Body of pancreas (tissue), 4 donors: ENCODE measurements at regions not wholly inside any gene's neighbourhood (a gene's known extent, or its start where the extent isn't known, plus 50 kb on each side); places are given as distances from the start of the nearest gene placed in this dataset.

Experiments used
- ATAC-seq: fragments of 150-250 bp; one replicate; pipeline ENCODE4 v1.9.1; 2016
- DNase-seq, 4 donors: peaks; one replicate each; pipeline ENCODE4 v3.0.0-alpha.2; 2019
- H3K27ac ChIP-seq, 4 donors: fragments of 200-600 bp; sonication (generic); 1 replicate in 3 of 4; 2 replicates in 1 of 4; pipeline versions ENCODE4 v1.5.1 to v1.6.1; 2016 to 2019; ENCODE audit warnings: mild to moderate bottlenecking in 1 of 4, mixed read lengths in 1 of 4, moderate library complexity in 1 of 4
- H3K27me3 ChIP-seq, 2 donors: fragments of 200-600 bp; sonication (generic); one replicate each; pipeline ENCODE4 v1.6.0; 2016; ENCODE audit warnings: mild to moderate bottlenecking in 1 of 2
- H3K36me3 ChIP-seq, 2 donors: fragments of 200-600 bp; sonication (generic); replicated peaks in 1 of 2; 2 replicates each; pipeline ENCODE4 v1.5.1; 2016; ENCODE audit warnings: low read depth in 2 of 2; ENCODE audit not compliant: insufficient read depth in 1 of 2
- H3K4me1 ChIP-seq: fragments of 200-600 bp; sonication (generic); one replicate; pipeline ENCODE4 v1.6.0; 2016
- H3K4me3 ChIP-seq, 2 donors: fragments of 200-600 bp; sonication (generic); 1 replicate in 1 of 2; 2 replicates in 1 of 2; pipeline ENCODE4 v1.5.1; 2016 to 2019
- H3K9me3 ChIP-seq, 3 donors: fragments of 200-600 bp; sonication (generic); 1 replicate in 2 of 3; 2 replicates in 1 of 3; pipeline ENCODE4 v1.5.1; 2016
- POLR2A ChIP-seq, 3 donors: fragments of 450-650 bp; IDR thresholded peaks; one replicate each; pipeline ENCODE4 v1.6.1; 2016; ENCODE audit warnings: antibody characterized with exemption in 3 of 3, mild to moderate bottlenecking in 2 of 3
- WGBS, 2 donors: methylation state at CpG; one replicate each; pipeline ENCODE4 v1.1.5; 2017; 5-methylcytosine and 5-hydroxymethylcytosine counted together
- intact Hi-C: fragments of 100-400 bp; cut with DNase I; formaldehyde crosslinking; loops from one replicate; pipeline ENCODE4 v1.15.1; 2023
- TF ChIP-seq, protein P1 (sequence below), 7 experiments: fragments of 450-650 bp in 4 of 7; fragments of 200-600 bp in 3 of 7; sonication (generic) in 3 of 7; IDR thresholded peaks; one replicate each; pipeline ENCODE4 v1.5.1; 2016 to 2019; ENCODE audit warnings: antibody characterized with exemption in 7 of 7

DNA sequence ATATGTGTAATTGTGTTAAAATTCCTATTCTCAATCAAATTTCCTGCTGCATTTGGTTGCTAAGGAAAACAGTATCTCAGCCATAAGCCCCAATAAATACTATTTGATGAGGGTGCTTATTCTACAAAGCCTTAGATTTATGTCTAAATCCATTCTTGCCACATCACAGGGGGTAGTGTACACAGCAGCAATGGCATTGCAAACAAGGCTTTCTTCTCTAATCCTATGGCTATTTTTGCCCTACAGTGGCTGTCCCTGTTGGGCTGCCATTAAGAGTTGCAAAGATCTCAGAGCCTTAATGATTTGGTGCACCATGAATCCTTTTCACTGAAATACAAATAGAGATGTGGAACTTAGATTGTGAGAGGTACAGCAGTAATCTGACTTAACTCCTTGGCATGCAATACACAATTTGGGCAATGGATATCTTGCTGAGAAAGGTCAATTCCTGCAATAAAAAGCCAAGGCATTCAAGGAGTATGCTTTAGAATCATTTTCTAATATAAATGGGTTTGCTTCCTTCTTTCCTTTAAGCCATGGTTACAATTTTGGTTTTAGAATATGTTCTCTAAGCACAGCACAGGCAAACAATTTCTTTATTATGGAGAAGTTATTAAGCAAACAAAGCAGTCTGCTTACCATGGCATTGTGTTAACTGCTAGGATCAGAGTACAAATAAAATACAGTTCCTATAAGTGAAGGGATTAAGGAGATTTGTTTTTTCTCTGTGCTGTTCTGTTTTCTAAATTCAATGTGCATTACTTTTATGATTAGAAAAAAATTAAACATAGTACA is 69.8 kb upstream of the CD302 start:
- TF ChIP-seq, protein P1, sequence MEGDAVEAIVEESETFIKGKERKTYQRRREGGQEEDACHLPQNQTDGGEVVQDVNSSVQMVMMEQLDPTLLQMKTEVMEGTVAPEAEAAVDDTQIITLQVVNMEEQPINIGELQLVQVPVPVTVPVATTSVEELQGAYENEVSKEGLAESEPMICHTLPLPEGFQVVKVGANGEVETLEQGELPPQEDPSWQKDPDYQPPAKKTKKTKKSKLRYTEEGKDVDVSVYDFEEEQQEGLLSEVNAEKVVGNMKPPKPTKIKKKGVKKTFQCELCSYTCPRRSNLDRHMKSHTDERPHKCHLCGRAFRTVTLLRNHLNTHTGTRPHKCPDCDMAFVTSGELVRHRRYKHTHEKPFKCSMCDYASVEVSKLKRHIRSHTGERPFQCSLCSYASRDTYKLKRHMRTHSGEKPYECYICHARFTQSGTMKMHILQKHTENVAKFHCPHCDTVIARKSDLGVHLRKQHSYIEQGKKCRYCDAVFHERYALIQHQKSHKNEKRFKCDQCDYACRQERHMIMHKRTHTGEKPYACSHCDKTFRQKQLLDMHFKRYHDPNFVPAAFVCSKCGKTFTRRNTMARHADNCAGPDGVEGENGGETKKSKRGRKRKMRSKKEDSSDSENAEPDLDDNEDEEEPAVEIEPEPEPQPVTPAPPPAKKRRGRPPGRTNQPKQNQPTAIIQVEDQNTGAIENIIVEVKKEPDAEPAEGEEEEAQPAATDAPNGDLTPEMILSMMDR (IDR thresholded peaks at IDR 0.05): no peak
- no peak for TF ChIP-seq POLR2A (IDR thresholded peaks at IDR 0.05)
- H3K36me3 ChIP-seq: no peaks in the 10 kb centered on the region
- no peak overlapping the region for H3K4me3 ChIP-seq
- intact Hi-C loops: no loop called here
- DNase-seq (no peak), ATAC-seq (no peak)
- H3K27ac ChIP-seq: no peak overlapping the region
- H3K9me3 ChIP-seq: no peaks in the 10 kb centered on the region
- H3K27me3 ChIP-seq: no peaks in the 10 kb centered on the region
- no peaks in the 10 kb centered on the region for H3K4me1 ChIP-seq

DNA sequence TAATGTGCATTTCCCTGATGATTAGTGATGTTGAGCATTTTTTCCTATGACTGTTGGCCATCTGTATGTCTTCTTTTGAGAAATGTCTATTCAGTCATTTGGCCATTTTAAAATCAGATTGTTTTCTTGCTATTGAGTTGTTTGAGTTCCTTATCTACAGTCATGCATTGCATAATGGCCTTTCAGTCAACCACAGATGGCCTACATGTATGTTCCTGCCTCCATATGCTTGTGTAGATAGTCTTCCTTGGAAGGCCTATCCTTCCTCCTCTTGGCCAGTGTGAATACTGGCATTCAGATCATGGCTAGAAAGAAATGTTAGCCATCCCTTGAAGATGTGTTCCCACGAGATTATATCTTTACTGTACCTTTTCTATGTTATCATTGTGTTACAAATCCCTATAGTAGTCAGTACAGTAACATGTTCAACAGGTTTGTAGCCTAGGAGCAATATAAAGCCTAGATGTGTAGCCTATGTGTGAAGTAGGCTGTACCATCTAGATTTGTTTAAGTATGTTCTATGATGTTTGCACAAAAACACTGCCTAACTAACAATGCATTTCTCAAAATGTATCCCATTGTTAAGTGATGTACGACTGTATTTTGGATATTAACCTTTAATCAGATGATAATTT is 65.6 kb upstream of the CD302 start:
- TF ChIP-seq, protein P1 (IDR thresholded peaks at IDR 0.05): no peak
- TF ChIP-seq POLR2A (IDR thresholded peaks at IDR 0.05): no peak
- Histone ChIP-seq H3K9me3 (no peaks in the 10 kb centered on the region), H3K4me1 (no peaks in the 10 kb centered on the region), H3K27me3 (no peaks in the 10 kb centered on the region), H3K27ac (no peak overlapping the region), H3K36me3 (no peaks in the 10 kb centered on the region), H3K4me3 (no peak overlapping the region)
- DNase-seq (no peak), ATAC-seq (no peak)
- intact Hi-C loops: no loop called here
- 61 to 64% methylated on average over 2 of the region's 2 CpGs for WGBS, 2 donors

DNA sequence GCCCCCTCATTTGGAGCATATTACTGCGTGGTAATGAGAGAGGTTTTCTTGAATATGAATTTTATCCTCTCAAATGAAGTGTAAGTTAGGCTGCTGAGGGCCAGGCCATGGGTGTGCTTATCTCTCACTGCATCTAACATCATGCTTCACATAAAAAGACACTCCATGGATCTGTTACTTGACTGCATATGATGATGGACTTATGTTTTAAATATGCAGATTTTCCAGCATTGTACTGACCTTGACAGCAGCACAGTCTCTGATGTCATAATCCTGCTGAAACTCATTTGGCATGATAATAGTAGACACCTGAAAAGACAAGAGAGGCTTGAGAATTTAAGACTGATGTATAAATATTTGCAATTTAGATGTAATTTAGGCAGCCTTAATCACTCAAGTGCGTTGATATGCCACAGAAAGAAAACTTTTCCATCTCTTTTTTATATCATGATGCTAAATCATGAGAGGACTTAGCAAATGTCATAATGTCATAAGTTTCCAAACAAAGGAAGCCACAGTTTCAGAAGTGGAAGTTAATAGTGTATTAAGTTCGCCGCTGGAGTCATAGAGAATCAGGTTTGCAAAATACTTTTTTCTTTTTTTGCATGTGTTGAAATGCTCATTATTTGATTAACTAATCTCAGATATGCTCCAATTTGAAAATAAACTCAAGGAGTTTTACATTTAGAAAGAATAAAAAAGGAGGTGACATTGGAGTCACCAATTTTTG is 62.7 kb upstream of the CD302 start:
- H3K27ac ChIP-seq: no peak overlapping the region
- intact Hi-C loops: no loop called here
- DNase-seq (no peak), ATAC-seq (no peak)
- H3K4me1 ChIP-seq: no peaks in the 10 kb centered on the region
- 69 to 76% methylated on average over 4 of the region's 4 CpGs for WGBS, 2 donors
- no peak for TF ChIP-seq POLR2A (IDR thresholded peaks at IDR 0.05)
- TF ChIP-seq, protein P1 (IDR thresholded peaks at IDR 0.05): no peak
- no peak overlapping the region for H3K4me3 ChIP-seq
- H3K27me3 ChIP-seq: no peaks in the 10 kb centered on the region
- no peaks in the 10 kb centered on the region for H3K36me3 ChIP-seq
- no peaks in the 10 kb centered on the region for H3K9me3 ChIP-seq

DNA sequence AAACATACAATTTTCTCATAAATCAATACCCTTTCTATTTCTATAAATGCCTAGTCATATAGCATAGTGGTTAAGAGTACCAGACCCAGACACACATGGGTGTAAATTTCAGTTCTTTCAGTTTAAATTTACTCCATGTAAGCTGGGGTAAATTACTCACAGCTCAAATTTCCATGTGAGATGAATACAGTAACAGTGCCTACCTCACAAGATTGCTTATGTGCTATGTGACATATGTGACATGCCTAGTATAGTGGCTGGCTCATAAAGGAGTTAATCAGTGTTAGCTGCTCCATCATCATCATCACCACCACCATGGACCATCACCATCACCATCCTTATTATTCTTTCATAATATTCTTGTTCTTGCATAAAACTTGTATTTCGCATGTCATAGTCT is 61.6 kb upstream of the CD302 start:
- TF ChIP-seq, protein P1 (IDR thresholded peaks at IDR 0.05): no peak
- no peak for TF ChIP-seq POLR2A (IDR thresholded peaks at IDR 0.05)
- ATAC-seq: no peak
- Histone ChIP-seq H3K9me3 (no peaks in the 10 kb centered on the region), H3K4me1 (no peaks in the 10 kb centered on the region), H3K27me3 (no peaks in the 10 kb centered on the region), H3K36me3 (no peaks in the 10 kb centered on the region), H3K27ac (no peak overlapping the region), H3K4me3 (no peak overlapping the region)
- DNase-seq: no peak
- WGBS, 2 donors: 83 to 92% methylated on average over 1 of the region's 1 CpG
- intact Hi-C loops: no loop called here
